GM12873 (cell line): ENCODE measurements at regions not wholly inside any gene's neighbourhood (a gene's known extent, or its start where the extent isn't known, plus 50 kb on each side); places are given as distances from the start of the nearest gene placed in this dataset.

Experiments
- TF ChIP-seq, protein P1 (sequence below): IDR thresholded peaks from 2 replicates; pipeline ENCODE4 v1.5.1; 2012; ENCODE audit warnings: low read depth, mild to moderate bottlenecking, moderate library complexity, low read length, control low read depth; ENCODE audit not compliant: insufficient read depth; ENCODE audit errors: missing control alignments

DNA sequence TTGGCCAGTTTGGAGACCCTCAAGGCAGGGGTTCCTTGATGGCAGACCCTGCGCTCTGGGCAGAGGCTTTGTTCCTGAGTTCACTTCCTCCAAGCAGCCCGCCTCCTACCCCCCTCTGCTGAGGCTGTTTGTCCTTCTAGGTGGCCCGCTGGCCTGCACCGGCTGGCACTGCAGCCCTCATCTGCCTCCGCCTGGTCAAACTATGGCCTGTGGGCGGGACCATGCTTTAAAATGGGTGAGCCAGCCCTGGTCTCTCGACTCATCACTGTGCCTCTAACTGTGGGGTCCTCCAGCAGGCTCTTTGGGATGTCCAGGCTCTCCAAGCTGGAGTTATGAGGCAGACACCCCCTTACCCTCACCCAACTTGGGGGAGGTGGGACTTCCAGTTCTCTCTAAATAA, 78.9 kb upstream of the SLC22A11 start:
- TF ChIP-seq, protein P1, sequence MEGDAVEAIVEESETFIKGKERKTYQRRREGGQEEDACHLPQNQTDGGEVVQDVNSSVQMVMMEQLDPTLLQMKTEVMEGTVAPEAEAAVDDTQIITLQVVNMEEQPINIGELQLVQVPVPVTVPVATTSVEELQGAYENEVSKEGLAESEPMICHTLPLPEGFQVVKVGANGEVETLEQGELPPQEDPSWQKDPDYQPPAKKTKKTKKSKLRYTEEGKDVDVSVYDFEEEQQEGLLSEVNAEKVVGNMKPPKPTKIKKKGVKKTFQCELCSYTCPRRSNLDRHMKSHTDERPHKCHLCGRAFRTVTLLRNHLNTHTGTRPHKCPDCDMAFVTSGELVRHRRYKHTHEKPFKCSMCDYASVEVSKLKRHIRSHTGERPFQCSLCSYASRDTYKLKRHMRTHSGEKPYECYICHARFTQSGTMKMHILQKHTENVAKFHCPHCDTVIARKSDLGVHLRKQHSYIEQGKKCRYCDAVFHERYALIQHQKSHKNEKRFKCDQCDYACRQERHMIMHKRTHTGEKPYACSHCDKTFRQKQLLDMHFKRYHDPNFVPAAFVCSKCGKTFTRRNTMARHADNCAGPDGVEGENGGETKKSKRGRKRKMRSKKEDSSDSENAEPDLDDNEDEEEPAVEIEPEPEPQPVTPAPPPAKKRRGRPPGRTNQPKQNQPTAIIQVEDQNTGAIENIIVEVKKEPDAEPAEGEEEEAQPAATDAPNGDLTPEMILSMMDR, result no peak

DNA sequence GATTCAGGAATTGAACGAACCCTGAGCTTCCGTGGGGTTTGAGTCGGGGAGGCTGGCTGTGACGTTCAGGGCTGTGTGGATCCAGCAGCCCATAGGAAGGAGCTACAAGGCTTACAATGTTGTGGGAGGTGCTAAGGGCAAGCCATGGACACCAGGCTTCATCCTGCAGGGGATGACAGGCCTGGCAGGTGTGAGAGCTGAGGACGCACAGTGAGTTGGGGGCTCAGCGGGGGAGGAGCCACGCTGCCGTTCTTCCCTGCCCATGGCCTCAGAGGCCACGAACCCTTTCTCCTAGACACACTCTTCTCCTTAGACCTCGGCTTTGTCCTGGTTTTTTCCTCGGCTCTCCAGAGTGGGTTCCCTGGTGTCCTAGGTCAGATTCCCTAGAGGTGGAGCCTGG, 78.1 kb upstream of the SLC22A11 start:
- TF ChIP-seq, protein P1, result no peak

DNA sequence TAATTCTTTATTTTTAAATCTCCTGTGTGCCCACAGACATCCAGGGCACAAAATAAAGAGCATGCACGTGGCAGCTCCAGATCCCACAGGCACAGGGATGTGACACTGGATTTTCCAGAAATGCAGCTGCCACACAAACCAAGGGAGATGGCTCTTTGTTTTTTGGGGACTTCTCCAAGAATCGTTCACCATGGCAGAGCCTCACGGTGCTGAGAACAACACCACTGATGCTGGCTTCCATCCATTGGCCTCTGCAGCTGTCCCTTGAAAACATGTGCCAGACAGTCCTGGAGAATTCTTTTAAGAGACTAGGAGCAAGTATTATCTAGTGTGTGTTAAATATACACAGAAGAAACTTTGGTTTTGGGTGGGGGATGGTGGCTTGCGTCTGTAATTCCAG, 73.2 kb upstream of the SLC22A11 start:
- TF ChIP-seq, protein P1, result no peak

DNA sequence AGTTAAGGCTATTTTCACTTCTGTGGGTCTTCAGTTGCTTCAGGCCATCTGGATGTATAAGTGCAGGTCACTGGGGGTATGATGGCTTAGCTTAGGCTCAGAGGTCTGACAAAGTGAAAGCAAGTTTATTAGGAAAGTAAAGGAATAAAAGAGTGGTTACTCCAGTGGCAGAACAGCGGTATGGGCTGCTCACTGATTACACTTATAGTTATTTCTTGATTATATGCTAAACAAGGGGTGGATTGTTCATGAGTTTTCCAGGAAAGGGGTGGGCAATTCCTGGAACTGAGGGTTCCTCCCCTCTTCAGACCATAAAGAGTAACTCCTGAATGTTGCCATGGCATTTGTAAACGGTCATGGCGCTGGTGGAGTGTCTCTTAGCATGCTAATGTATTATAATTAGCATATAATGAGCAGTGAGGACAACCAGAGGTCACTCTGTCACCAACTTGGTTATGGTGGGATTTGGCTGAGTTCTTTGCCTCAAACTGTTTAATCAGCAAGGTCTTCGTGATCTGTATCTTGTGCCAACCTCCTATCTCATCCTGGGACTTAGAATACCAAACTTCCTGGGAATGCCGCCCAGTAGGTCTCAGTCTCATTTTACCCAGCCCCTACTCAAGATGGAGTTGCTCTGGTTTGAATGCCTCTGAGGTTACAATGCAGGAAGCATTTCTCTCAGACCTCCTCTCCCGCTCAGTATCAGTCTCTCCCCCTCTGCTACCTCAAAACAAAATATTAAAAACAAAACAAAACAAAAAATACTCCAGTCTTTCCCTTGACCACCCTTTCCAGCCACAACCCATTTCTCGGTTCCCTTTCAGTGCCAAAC, 71.3 kb upstream of the SLC22A11 start:
- TF ChIP-seq, protein P1, result no peak

DNA sequence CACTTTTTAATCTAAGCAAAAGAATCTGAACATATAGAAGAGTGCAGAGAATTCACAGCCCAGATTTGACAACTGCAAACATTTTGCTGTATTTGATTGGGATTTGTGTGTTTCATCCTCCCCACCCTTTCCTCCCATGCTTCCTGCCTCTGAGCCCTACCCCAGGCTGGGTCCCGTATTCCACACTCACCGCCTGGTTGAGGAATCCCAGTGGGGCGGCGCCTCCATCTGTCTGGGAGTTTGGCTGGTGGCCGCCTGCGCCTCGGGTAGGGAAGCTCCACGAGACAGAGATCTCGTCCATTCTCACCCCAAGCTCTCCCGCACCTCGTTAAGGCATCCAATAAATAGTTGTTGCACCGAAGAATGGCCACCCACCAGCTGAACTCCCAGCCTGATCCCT, 70.7 kb upstream of the SLC22A11 start:
- TF ChIP-seq, protein P1, result no peak

DNA sequence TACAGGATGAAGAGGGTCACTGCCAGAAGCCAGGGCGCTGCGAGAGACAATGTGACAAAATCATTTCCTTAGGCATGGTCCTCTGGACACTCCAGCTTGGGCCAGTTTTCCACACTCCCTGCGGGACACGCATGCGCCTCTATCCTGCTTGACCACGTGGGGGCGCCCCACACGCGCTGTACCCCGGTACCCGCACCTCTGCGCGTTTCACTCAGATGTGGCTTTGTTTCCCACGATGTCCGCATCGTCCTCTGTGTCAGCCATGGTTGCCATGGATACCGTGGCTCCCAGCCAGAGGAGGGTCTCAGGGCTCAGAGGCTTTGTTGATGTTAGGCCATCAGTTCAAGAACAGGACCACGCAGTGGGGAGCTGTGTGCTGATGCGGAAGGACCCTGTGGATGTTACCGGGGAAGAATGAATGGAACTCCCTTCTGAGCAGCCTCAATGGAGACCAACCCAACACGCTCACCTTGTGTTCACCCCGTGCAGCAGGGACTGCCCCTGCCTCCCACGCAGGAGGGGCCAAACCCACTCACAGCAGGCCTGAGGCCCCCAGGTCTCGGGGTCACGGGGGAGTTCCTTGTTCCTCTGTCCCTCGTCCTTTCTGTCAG, 65.8 kb upstream of the SLC22A11 start:
- TF ChIP-seq, protein P1, result peak; percentile 85

DNA sequence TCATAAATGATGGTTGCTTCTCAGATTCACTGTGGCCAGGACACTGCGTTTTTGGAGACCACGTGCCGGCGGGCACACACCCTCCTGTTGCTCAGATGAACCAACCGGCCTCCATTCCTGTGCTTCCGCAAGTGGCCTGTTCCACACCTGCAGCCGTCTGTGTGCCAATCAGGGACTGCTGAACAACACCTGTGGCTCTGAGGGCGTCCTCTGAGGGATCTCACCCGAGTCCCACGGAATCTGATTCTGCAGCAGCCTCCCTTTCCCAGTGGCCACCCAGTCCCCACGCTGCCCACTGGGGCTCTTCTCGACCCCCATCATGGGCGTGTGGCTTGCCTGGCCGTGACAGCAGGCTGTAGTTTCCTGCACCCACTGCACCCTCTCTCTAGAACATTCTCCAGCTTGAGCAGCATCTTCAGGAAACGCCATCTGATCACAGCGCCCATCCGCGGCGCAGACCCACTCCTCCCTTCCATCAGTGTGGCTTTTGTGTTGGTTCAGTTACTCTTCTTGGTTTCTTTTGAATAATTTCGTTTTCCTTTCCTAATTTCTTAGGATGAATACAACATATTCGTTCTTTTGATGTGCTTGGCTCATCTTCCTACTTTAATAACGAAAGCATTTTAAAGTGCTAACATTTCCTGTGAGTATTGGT, 65.1 kb upstream of the SLC22A11 start:
- TF ChIP-seq, protein P1, result no peak
